HL-60 (cell line): ENCODE measurements at regions not wholly inside any gene's neighbourhood (a gene's known extent, or its start where the extent isn't known, plus 50 kb on each side); places are given as distances from the start of the nearest gene placed in this dataset.

Source experiments
- DNase-seq, 2 experiments: peaks; one replicate each; pipeline ENCODE4 v3.0.0-alpha.2; 2010 to 2020; ENCODE audit warnings: low read depth in 1 of 2, low spot score in 1 of 2
- H3K27ac ChIP-seq: fragments of 250-450 bp; sonication (Bioruptor Pico); replicated peaks from 2 replicates; pipeline ENCODE4 v1.5.1; 2020; ENCODE audit warnings: mild to moderate bottlenecking, moderate library complexity
- H3K27me3 ChIP-seq: fragments of 250-450 bp; sonication (Bioruptor Pico); 2 replicates; pipeline ENCODE4 v1.5.1; 2021; ENCODE audit warnings: mild to moderate bottlenecking, moderate library complexity; ENCODE audit not compliant: insufficient read depth, poor library complexity, severe bottlenecking
- H3K4me3 ChIP-seq: replicated peaks from 2 replicates; pipeline ENCODE4 v1.5.1; 2011; ENCODE audit warnings: mild to moderate bottlenecking, control low read depth, low read length; ENCODE audit not compliant: insufficient read depth
- CTCF ChIP-seq: IDR thresholded peaks from one replicate; pipeline ENCODE4 v1.5.1; 2011; ENCODE audit warnings: low read length, control low read depth, inconsistent platforms; ENCODE audit not compliant: insufficient read depth
- GABPA ChIP-seq: IDR thresholded peaks from 2 replicates; pipeline ENCODE4 v1.6.1; 2012; ENCODE audit warnings: low read depth
- POLR2AphosphoS5 ChIP-seq: IDR thresholded peaks from 2 replicates; pipeline ENCODE4 v1.6.1; 2012; ENCODE audit warnings: low read depth
- REST ChIP-seq: IDR thresholded peaks from 2 replicates; pipeline ENCODE4 v1.6.1; 2012; ENCODE audit warnings: low read depth; ENCODE audit not compliant: insufficient replicate concordance
- SPI1 ChIP-seq: IDR thresholded peaks from 2 replicates; pipeline ENCODE4 v1.6.1; 2012; ENCODE audit warnings: low read depth, mild to moderate bottlenecking, borderline replicate concordance

- H3K4me3 ChIP-seq: no peak overlapping the region
- H3K27ac ChIP-seq: peak overlapping the region; percentile 88
- TF ChIP-seq CTCF: no peak
- peak; percentile 75 for TF ChIP-seq GABPA
- TF ChIP-seq POLR2AphosphoS5: peak; percentile 25; the same call in 1 of the 2 replicates
- DNase-seq: peak in 1 of 2 experiments; percentile 86
- no peaks in the 10 kb centered on the region for H3K27me3 ChIP-seq
Measured at GRCh38 chr9:110064803-110065202, 143.2 kb downstream of the C9orf152 start.

- DNase-seq: peak; percentile 79 to 87
- Histone ChIP-seq H3K27ac (peak overlapping the region; percentile 88), H3K27me3 (no peaks in the 10 kb centered on the region), H3K4me3 (no peak overlapping the region)
- no peak for TF ChIP-seq GABPA
- TF ChIP-seq REST: no peak
- peak; percentile 59; the same call in 1 of the 2 replicates for TF ChIP-seq SPI1
Measured at GRCh38 chr9:110065532-110065931, 142.4 kb downstream of the C9orf152 start.

- Histone ChIP-seq H3K27me3 (no peaks in the 10 kb centered on the region), H3K4me3 (no peak overlapping the region), H3K27ac (peak overlapping the region; percentile 88)
- peak in 1 of 2 experiments; percentile 24 for DNase-seq
- TF ChIP-seq GABPA: no peak
- no peak for TF ChIP-seq POLR2AphosphoS5
- no peak for TF ChIP-seq CTCF
- no peak for TF ChIP-seq SPI1
- no peak for TF ChIP-seq REST
Measured at GRCh38 chr9:110066929-110067716, 140.8 kb downstream of the C9orf152 start.

DNA sequence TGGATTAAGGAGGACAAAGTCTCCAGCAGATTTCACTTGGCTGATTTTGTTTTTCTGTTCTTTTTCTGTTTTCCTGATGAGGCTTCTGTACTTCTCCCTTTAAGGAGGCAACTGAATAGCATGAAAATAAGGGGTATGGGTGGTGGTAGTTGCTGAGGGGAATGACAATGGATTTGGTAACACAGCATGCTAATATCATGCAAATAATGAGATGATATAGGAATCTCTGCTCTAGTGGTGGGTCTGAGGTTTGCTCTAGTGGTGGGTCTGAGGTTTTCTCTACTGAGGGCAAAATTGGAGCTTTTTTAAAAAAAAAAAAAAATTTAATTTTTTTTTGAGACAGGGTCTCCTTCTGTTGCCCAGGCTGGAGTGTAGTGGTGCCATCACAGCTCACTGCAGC, 139.7 kb downstream of the C9orf152 start:
- Histone ChIP-seq H3K27me3 (no peaks in the 10 kb centered on the region), H3K27ac (no peak overlapping the region), H3K4me3 (no peak overlapping the region)
- DNase-seq: no peak
- no peak for TF ChIP-seq GABPA
- TF ChIP-seq SPI1: no peak
- TF ChIP-seq CTCF: no peak
- no peak for TF ChIP-seq REST
- TF ChIP-seq POLR2AphosphoS5: no peak
